Kidney epithelial cell (primary cell): ENCODE measurements at regions not wholly inside any gene's neighbourhood (a gene's known extent, or its start where the extent isn't known, plus 50 kb on each side); places are given as distances from the start of the nearest gene placed in this dataset.

Experiments
- DNase-seq: peaks from one replicate; pipeline ENCODE4 v3.0.0-alpha.2; 2010; ENCODE audit warnings: low read depth
- H3K27me3 ChIP-seq: 2 replicates; pipeline ENCODE4 v1.6.0; 2011; ENCODE audit warnings: low read length; ENCODE audit not compliant: control insufficient read depth, insufficient read depth
- H3K36me3 ChIP-seq: 2 replicates; pipeline ENCODE4 v1.5.1; 2011; ENCODE audit warnings: low read length; ENCODE audit not compliant: control insufficient read depth, insufficient read depth
- H3K4me3 ChIP-seq: 2 replicates; pipeline ENCODE4 v1.5.1; 2011; ENCODE audit warnings: low read depth, mild to moderate bottlenecking, control low read depth, low read length
- TF ChIP-seq, protein P1 (sequence below): IDR thresholded peaks from 2 replicates; pipeline ENCODE4 v1.5.1; 2011; ENCODE audit warnings: mild to moderate bottlenecking, moderate library complexity, low read length, control low read depth, inconsistent platforms; ENCODE audit not compliant: insufficient read depth, poor library complexity, severe bottlenecking

DNA sequence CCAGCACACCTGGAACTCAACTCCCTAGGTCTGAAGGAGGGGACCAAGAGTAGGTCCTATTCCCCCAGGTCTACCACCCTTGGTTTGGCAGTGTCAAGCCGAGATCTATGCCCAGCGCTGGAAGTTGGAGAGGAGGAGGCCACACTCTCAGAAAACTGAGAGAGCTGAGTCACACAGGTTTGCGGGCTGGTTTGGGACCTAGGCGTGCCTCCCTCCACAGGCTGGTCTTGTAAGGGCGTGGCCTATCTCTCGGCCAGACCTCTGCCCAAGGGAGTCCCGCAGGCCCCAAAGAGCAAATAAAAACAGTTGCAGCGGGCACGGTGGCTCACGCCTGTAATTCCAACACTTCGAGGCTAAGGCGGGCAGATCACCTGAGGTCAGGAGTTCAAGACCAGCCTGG is 52.9 kb upstream of the INTU start:
- TF ChIP-seq, protein P1, sequence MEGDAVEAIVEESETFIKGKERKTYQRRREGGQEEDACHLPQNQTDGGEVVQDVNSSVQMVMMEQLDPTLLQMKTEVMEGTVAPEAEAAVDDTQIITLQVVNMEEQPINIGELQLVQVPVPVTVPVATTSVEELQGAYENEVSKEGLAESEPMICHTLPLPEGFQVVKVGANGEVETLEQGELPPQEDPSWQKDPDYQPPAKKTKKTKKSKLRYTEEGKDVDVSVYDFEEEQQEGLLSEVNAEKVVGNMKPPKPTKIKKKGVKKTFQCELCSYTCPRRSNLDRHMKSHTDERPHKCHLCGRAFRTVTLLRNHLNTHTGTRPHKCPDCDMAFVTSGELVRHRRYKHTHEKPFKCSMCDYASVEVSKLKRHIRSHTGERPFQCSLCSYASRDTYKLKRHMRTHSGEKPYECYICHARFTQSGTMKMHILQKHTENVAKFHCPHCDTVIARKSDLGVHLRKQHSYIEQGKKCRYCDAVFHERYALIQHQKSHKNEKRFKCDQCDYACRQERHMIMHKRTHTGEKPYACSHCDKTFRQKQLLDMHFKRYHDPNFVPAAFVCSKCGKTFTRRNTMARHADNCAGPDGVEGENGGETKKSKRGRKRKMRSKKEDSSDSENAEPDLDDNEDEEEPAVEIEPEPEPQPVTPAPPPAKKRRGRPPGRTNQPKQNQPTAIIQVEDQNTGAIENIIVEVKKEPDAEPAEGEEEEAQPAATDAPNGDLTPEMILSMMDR = no peak
- Histone ChIP-seq H3K36me3 (no peaks in the 10 kb centered on the region), H3K27me3 (no peaks in the 10 kb centered on the region), H3K4me3 (no peak overlapping the region)
- no peak for DNase-seq

DNA sequence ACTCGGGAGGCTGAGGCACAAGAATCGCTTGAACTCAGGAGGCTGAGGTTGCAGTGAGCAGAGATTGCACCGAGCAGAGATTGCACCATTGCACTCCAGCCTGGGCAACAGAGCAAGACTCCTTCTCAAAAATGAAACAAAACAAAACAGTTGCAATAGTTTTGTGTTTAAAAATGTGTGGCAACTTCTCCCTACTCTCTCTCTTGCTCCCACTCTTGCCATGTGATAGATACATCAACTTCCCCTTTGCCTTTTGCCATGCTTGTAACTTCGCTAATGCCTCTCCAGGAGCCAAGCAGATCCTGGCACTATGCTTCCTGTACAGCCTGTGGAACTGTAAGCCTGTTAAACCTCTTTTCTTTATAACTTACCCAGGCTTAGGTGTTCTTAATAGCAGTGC is 52.5 kb upstream of the INTU start:
- TF ChIP-seq, protein P1 = no peak
- no peaks in the 10 kb centered on the region for H3K36me3 ChIP-seq
- H3K4me3 ChIP-seq = no peak overlapping the region
- H3K27me3 ChIP-seq = no peaks in the 10 kb centered on the region
- DNase-seq = no peak

DNA sequence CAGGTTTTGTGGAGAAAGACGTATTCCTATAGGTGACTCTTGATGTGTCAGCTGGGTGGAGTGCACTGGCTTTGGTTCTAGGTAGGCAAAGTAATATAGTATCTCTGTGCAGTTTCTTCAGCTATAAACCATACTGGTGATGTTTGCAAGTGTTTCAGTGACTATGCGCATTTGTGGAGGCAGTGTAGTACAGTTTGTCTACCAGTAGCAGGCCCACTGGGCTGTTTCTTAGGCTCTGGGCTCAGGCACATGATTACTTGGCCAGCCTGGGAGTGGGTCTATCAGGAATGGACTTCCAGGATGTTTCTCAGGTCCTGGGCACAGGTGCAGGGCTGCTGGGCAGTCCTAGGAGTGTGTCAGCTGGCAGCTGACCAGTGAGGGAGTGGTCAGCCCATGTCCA is 51.9 kb upstream of the INTU start:
- Histone ChIP-seq H3K27me3 (no peaks in the 10 kb centered on the region), H3K36me3 (no peaks in the 10 kb centered on the region), H3K4me3 (no peak overlapping the region)
- DNase-seq = no peak
- TF ChIP-seq, protein P1 = no peak
